Keratinocyte (primary cell): ENCODE measurements at regions not wholly inside any gene's neighbourhood (a gene's known extent, or its start where the extent isn't known, plus 50 kb on each side); places are given as distances from the start of the nearest gene placed in this dataset.

Source experiments
- CTCF ChIP-seq, 3 experiments: IDR thresholded peaks in 1 of 3; conservative IDR thresholded peaks in 1 of 3; optimal IDR thresholded peaks in 1 of 3; 2 replicates in 2 of 3; 3 replicates in 1 of 3; pipeline versions ENCODE3 to v1.5.1; 2011; ENCODE audit warnings: low read length in 3 of 3, mild to moderate bottlenecking in 3 of 3, moderate library complexity in 2 of 3, control low read depth in 1 of 3, inconsistent platforms in 1 of 3; ENCODE audit not compliant: insufficient read depth in 2 of 3; ENCODE audit errors: extremely low read depth in 1 of 3
- EZH2 ChIP-seq: IDR thresholded peaks from one replicate; pipeline ENCODE4 v1.6.1; 2012; ENCODE audit warnings: inconsistent platforms, mild to moderate bottlenecking, low read length, moderate library complexity

DNA sequence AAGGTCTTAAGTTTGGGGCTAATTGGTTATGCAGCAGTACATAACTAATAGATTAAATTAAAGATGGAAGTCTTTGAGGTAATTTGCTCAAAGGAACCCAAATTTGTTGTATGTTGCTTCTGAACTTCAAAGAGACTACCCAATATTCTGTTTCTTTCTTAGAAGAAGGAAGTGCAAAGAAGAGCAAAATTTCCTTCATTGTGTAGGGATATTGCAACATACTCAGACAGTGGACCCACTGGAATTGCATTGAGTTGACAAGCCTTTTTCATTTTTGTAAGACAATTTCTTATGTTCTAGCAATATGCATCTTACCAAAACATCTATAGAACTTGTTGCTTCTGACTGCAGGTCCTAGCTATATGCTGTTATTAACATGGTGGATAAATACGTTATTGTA, 527.8 kb downstream of the SH2D4B start:
- TF ChIP-seq CTCF (optimal IDR thresholded peaks at IDR 0.05 in 1 of 3, IDR thresholded peaks at IDR 0.05 in 1 of 3, conservative IDR thresholded peaks at IDR 0.05 in 1 of 3; ENCODE audit: extremely low read depth in 1 of 3, insufficient read depth in 2 of 3, low read length in 3 of 3): no peak
- no peak for TF ChIP-seq EZH2
